Endothelial cell of umbilical vein (primary cell): ENCODE measurements at regions not wholly inside any gene's neighbourhood (a gene's known extent, or its start where the extent isn't known, plus 50 kb on each side); places are given as distances from the start of the nearest gene placed in this dataset.

ENCODE experiments used
- EZH2 ChIP-seq: IDR thresholded peaks from 2 replicates; pipeline ENCODE4 v1.6.1; 2012; ENCODE audit warnings: borderline replicate concordance, low read depth, mild to moderate bottlenecking, moderate library complexity, low read length, inconsistent platforms; ENCODE audit not compliant: severe bottlenecking
- FOS ChIP-seq: IDR thresholded peaks from 2 replicates; pipeline ENCODE4 v1.6.1; 2011; ENCODE audit warnings: mild to moderate bottlenecking, low read length, moderate library complexity, borderline replicate concordance; ENCODE audit not compliant: insufficient read depth
- GATA2 ChIP-seq: IDR thresholded peaks from 2 replicates; pipeline ENCODE4 v1.7.0; 2011; ENCODE audit warnings: low read depth, mild to moderate bottlenecking, moderate library complexity, mixed read lengths, low read length; ENCODE audit not compliant: insufficient read length, insufficient read depth
- MYC ChIP-seq: IDR thresholded peaks from one replicate; pipeline ENCODE4 v1.6.1; 2011; ENCODE audit warnings: mild to moderate bottlenecking, low read depth, low read length
- POLR2A ChIP-seq: IDR thresholded peaks from 2 replicates; pipeline ENCODE4 v1.6.1; 2012; ENCODE audit warnings: low read depth, mild to moderate bottlenecking, control low read depth, low read length
- POLR2AphosphoS5 ChIP-seq: IDR thresholded peaks from 2 replicates; pipeline ENCODE4 v1.6.1; 2012; ENCODE audit warnings: low read depth, mild to moderate bottlenecking, control low read depth, low read length, moderate library complexity; ENCODE audit not compliant: insufficient read depth
- TF ChIP-seq, protein P1 (sequence below), 2 donors: IDR thresholded peaks; 1 replicate in 1 of 2; 2 replicates in 1 of 2; pipeline ENCODE4 v1.5.1; 2011; ENCODE audit warnings: low read length in 2 of 2, mild to moderate bottlenecking in 2 of 2, moderate library complexity in 2 of 2, control low read depth in 1 of 2, inconsistent platforms in 1 of 2, low read depth in 1 of 2; ENCODE audit not compliant: insufficient read depth in 1 of 2; ENCODE audit errors: extremely low read depth in 1 of 2
- TF ChIP-seq, protein P2 (sequence below): IDR thresholded peaks from 2 replicates; pipeline ENCODE4 v1.6.1; 2011; ENCODE audit not compliant: insufficient read depth, insufficient read length

GRCh38 chr11:70811483-70811882 lies 413.2 kb downstream of the CTTN start:
- TF ChIP-seq, protein P1, sequence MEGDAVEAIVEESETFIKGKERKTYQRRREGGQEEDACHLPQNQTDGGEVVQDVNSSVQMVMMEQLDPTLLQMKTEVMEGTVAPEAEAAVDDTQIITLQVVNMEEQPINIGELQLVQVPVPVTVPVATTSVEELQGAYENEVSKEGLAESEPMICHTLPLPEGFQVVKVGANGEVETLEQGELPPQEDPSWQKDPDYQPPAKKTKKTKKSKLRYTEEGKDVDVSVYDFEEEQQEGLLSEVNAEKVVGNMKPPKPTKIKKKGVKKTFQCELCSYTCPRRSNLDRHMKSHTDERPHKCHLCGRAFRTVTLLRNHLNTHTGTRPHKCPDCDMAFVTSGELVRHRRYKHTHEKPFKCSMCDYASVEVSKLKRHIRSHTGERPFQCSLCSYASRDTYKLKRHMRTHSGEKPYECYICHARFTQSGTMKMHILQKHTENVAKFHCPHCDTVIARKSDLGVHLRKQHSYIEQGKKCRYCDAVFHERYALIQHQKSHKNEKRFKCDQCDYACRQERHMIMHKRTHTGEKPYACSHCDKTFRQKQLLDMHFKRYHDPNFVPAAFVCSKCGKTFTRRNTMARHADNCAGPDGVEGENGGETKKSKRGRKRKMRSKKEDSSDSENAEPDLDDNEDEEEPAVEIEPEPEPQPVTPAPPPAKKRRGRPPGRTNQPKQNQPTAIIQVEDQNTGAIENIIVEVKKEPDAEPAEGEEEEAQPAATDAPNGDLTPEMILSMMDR (IDR thresholded peaks at IDR 0.05; ENCODE audit: extremely low read depth in 1 of 2, insufficient read depth in 1 of 2, low read depth in 1 of 2, low read length in 2 of 2) = no peak
- no peak for TF ChIP-seq EZH2
- no peak for TF ChIP-seq POLR2A
- TF ChIP-seq, protein P2, sequence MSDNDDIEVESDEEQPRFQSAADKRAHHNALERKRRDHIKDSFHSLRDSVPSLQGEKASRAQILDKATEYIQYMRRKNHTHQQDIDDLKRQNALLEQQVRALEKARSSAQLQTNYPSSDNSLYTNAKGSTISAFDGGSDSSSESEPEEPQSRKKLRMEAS = no peak
- TF ChIP-seq POLR2AphosphoS5 = no peak
- no peak for TF ChIP-seq FOS
- TF ChIP-seq GATA2 = no peak
- no peak for TF ChIP-seq MYC
